GM19240 (cell line): ENCODE measurements at regions not wholly inside any gene's neighbourhood (a gene's known extent, or its start where the extent isn't known, plus 50 kb on each side); places are given as distances from the start of the nearest gene placed in this dataset.
"Not testable (repeated sequence)": the region's sequence is repeated elsewhere in the genome, so short reads cannot be mapped to it uniquely, and the experiment has no call there.

Experiments used
- DNase-seq: peaks from one replicate; pipeline ENCODE4 v3.0.0; 2011; ENCODE audit warnings: low spot score; ENCODE audit not compliant: insufficient read length

DNA sequence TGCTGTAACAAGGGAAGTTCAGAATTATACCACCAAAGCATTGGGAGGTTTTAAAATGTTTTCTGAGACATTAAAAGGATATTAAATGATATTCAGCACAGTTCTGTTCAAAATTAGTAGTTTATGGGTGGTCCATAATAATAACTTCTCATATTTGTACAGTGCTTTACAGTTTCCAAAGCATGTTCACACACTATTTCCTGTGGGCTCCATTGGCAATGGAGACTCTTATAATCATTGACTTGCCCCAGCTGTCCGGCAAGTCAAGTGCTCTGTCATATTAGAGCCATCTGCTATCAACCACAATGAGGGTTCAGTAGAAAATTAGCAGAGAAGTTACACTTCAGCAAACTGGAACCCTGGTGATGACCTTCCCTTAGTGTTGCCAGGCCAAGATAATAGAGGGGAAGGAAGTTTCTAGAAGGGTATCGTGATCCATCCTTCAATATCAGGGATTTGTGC is 526.6 kb upstream of the CCDC196 start:
- no peak for DNase-seq

DNA sequence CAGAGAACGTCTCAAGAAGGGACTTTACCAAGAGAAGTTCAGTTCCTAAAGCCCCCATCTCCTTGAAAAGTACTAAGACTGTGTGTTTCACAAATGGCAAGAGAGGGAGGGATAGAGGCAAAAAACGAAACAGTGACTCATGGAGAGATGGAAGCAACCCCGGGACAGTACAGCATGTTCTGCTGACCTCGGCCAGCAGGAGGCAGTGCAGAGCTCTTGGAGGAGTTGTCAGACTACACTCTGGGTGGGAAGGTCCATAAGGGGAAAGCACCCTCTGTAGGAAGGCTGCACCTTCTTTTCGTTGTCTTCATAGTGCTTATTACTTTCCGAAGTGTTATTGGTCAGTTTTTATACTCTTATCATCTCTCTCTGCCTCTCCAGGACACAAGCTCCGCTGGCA is 525.2 kb upstream of the CCDC196 start:
- DNase-seq = peak; percentile 19

DNA sequence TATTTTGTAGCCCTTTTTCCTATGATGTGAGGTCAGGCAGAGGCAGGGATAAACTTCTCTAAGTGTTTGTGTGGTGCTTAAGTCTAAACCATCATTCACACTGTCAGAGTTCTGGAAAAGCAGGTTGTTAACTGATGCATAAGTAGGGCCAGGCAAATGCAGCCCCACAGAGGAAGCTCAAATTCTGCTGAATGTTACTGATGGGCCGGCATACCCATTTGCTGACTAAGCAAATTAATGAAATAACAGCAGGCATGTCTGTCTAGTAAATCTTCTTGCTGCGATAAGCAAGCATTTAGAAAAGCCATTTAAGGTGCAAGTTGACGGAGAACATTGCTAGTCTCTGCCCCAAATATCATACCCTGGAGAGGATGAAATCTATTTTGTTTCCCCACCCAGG is 523.2 kb upstream of the CCDC196 start:
- DNase-seq = no peak

DNA sequence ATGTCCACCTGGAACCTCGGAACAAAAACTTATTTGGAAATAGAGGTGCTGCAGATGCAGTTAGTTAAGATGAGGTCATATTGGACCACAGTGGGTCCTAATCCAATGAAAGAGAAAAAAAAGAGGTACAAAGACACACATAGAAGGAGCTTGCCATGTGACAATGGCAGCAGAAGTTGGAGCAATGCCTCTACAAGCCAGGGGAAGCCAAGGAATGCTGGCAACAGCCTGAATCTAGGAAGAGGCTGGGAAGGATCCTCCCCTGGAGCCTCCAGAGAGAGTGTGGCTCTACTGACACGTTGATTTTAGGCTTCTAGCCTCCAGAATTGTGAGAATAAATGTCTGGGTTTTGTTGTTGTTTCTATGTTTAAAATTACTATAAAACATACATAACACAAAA is 521.8 kb upstream of the CCDC196 start:
- no peak for DNase-seq

DNA sequence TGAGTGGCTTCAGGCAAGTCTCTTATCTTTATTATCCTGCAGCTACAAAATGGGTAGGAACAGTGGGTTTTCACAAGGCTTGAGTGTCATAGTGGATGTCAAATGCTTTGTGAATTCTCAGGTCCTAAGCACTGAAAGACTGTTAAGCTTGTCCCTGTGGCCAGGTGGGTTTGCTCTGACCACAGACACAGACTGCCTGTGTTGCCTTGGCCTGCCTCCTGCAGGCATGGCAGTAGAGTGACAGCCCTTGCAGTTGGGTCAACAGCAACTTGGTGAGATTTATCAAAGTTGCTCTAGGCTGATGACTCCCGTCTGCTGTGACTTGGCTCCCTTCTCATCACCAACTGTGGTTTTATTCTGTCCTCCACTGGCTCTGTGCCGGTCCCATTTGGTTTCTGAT is 520.0 kb upstream of the CCDC196 start:
- no peak for DNase-seq

DNA sequence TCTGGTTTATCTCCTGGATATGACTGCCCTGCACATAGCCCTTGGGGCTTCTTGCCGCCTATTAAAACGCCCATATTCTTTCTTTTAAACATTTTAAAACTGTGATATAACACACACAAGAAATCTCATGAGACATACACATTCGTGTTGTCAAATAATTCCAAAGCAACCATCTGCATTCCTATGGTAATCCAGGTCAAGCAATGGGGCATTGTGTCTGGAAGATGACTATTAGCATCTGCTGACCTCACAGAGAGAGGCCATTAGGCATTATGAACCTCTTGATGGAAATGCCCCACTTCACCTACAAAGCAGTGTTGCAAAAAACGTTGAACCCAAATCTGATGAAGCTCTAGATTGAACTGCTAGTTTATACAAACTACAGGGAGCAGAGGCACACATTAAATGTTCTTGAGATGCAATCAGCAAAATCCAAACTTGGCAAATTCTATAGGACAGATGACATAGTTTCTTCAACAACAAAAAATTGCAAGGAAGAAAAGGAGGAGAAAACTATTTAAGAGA is 513.8 kb upstream of the CCDC196 start:
- no peak for DNase-seq

DNA sequence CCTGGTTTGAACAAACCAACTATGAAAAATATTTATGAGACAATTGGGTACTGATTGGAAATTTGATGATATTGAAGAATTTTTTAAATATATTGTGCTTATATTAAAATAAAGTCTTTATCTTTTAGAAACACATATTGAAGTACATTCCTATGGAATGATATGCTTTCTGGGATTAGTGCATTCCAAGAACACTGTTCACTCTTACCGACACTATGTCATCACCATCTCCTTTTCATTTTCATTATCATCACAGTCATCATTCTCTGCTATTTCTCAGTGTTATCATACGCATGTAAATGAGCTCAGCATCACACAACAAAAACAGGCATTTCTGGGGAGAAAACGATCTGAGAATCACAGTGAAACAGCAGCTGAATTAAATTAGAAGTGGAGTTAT is 513.3 kb upstream of the CCDC196 start:
- DNase-seq = no peak

DNA sequence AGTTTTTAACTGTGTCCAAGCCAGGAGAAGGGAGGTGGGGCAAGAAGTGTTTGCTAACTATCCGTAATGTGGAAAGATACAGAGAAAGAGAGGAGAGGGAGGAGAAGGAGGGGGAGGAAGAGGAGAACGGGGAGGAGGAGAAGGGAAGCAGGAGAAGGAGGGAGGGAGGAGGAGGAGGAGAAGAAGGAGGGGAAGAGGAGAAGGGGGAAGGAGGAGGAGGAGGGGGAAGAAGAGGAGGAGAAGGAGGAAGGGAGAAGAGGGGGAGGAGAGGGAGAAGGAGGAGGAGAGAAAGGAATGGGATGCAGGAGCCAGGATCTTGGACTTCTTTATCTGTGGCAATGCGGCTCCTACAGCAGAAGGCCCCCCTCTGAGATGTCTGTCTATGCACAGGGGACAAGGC is 510.3 kb upstream of the CCDC196 start:
- no peak for DNase-seq

DNA sequence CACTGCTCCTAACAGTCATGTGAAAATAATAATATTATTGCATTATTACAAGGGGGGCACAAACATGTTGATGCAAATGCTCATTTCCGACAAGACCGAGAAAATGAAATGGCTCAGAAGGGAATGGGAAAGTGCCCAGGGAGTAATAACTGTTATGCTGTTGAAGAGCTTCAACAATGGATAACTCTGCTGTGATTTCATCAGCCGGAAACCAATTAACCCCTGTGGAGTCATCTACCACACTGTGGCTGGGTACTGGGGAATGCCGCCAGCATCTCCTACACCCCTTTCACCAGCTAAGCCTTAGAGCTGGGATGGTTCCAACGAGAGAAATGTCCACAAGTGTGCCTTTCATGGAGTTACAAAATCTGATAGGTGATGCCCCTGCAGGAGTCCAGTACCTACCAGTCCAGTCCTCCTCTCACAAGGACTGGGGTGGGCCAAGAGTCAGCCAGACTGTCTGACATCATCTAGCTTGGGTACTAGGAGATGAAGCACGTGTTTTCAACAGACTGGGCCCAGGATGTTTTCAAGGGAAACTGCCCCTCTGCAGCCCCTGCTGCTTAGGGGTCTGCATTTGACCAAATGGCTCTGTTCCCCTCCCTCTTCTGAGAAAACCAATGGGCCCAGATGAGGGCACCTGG is 509.3 kb upstream of the CCDC196 start:
- DNase-seq = no peak

DNA sequence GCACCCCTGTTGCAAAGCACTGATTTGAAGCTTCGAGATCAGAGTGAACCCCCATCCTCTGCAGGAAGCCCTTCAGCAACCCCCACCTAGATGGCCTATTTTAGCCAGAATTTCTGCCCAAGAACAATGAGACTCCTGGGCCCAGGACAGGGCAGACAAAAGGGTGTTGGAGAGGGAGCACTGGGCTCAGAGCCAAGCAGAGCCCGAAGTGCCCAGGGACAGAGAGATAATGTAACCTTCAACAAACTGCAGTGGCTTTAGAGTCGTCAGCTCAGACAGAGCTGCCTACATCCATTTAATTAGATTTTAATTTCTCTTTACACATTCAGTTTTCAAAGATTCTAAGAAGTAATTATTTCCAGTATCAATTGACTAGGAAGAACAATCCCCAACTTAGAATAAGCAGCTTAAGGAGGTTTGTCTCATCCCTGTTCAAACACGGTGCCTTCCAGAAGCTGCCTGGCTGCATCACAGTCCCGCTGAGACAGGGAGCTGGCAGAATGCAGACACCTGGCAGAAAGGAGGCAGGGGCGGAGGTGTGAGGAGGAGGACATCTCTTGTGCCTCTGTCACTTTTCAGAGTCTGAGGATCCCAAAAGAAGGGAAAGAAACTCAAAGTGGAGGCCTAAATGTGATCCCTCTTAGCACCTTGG is 504.9 kb upstream of the CCDC196 start:
- no peak for DNase-seq

DNA sequence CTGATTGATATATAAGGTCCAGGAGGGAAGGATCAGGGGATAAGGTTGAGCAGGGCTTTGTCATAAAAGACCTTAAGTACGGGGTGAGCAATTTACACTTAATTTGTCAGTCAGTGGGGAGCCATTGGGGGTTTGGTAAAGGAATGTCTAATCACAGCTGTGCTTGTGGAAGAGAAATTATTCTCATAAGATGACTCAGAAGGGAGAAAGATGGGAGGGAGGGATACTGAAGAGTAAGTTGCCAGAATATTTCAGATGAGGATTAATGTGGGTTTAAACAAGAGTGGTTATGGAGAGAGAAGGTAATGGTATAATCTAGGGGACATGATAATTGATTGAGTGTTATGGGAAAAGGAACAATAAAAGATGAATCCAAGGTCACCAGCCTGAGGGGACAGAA is 500.1 kb upstream of the CCDC196 start:
- DNase-seq = no peak

DNA sequence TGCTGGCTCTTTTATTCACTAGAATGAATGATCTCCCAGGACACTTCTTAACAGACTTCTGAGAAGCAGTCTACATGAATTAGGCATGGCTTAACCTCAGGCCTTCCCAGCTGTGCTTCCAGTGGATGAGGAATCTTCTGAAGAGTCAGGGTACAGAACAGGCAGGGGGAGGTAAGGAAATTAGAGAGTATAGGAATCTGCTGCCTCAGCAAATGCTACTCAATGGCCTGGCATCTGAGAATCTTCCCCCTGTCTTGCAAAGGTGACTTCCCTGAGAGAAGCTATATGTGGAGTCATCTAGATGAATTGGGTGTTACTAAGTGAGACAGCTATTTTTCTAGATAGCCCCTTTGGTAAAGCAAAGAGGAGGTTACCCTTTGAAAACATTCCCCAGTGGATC is 496.2 kb upstream of the CCDC196 start:
- DNase-seq = no peak

DNA sequence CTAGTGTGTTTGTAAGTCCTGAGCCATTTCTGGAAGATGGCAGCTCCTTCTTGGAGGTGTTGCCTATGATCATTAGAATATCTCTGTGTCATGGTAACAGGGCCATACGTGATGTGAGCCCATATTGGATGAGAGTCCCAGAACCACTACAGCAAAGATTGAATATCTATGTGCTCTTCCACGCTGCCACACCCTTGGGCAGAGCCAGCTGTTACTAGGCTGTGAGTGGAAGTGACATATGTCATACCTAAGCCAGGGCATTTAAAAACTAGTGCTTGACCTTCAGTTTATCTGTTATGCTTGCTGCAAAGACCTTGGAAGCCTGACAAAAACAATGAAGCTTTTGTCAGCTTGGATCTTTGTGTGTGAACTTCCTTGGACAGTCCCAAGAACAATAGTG is 495.1 kb upstream of the CCDC196 start:
- DNase-seq = no peak

DNA sequence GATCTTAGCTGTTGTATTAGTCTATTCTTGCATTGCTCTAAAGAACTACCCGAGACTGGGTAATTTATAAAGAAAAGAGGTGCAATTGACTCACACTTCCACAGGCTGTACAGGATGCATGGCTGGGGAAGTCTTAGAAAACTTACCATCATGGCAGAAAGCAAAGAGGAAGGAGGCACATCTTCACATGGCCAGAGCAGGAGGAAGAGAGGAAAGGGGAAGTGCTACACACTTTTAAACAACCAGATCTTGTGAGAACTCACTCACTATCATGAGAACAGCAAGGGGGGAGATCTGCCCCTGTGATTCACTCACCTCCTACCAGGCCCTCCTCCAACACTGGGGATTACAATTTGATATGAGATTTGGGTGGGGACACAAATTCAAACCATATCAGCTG is 494.2 kb upstream of the CCDC196 start:
- DNase-seq = not testable (repeated sequence)

DNA sequence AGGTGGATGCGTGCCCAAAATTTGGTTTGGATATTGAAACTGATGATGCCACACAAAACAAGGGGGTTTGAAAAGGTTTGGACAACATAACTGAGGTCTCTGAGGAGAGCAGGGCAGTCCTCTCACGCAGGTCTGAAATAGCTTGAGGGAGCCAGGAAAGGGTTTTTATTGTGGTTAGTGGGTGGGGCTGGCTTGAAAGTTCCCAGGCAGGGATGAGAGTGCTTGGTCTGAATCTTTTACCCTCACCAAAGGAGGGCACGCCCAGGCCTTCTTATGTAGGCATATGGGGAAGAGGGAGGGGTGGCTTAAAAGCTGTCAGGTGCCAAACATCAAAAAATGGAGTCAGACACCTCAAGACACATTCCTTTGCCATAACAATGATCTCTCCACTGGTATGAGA is 493.1 kb upstream of the CCDC196 start:
- DNase-seq = no peak

DNA sequence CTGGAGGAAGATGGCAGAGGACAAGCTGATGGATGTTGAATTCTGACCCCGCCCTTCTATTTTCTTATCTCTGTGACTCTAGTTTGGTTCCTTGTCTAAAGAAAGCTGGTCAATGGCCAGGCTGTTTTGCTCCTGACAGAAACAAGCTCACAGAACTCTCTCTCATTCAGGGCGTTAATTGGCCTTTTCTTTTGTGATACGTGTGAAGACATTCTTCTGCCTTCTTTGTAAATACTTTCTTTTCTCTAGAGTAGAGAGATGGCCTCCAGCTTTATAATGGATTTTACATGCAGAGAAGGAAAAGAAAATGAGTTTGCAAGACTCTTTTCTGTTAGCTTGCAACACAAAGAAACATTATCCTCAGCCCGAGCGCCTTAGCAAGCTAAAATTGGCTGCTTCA is 492.2 kb upstream of the CCDC196 start:
- DNase-seq = no peak

DNA sequence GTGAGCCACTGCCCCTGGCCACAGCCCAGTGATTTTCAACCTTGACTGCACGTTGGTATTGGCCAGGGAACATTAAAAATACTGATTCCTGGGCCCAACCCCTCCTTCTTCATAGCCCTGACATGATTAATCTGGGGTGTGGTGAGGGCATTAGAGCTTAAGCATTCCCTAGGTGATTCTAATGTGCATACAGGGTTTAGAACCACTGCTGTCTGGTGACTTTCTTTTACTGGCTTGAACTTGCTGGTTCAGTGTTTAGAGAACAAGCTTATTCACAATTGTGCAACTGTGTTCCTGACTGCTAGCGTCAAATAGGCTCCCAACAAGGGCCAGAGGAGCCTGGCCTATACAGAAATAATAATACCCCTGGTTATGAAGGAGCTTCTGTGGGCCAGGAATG is 488.8 kb upstream of the CCDC196 start:
- DNase-seq = no peak

DNA sequence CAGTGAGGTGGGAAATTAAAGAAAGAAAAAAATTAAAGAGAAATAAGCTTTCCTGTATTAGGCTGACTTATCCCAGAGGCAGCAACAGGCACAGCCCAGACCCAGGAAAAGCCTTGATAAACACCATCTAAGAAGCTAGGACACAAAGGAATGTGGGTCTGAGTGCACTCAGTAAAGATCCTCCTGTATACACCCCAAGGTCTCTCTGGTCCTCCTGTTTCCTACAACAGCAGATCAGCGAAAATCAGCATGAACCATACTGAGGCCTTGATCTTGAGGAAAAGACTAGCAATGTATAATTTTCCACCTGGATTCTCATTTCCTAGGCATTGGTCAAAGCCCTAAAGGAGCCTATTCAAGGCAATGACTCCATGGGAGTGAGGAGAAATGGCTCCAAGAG is 486.3 kb upstream of the CCDC196 start:
- no peak for DNase-seq

DNA sequence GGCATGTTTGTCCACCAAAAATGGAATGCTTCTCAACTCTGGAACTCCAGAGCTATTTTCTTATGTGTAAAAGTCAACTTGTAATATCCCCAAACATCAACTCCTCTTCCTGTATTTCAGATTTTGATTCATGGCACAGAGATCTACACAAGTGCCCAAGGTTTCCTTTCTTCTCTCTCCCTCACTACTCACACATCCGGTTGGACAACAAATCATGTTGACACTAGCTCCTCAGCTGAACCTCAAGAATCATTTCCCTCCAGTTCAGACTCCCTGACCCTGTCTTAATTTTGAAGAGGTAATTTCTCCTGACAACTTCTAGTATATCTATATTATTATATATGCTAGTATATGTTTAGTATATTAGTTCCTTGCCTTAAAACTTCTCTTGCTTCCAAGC is 485.4 kb upstream of the CCDC196 start:
- DNase-seq = no peak

DNA sequence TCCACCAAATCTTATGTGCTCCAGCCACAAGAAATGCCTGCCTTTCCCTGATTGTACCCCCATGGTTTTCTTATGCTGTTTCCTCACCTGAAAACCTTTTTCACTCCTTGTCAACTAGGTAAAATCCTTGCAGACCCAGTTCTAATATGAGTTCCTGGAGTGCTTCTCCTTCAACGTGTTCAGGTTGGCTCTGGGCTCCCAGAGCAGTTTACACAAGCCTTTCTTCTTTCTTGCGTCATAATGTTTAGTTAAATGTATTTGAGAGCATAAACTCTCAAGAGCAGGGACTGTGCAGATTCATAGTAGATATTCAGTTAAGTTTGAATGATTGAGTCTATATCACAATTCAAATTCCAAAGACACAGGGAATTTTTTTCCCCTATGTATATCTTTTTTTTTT is 484.8 kb upstream of the CCDC196 start:
- DNase-seq = no peak

DNA sequence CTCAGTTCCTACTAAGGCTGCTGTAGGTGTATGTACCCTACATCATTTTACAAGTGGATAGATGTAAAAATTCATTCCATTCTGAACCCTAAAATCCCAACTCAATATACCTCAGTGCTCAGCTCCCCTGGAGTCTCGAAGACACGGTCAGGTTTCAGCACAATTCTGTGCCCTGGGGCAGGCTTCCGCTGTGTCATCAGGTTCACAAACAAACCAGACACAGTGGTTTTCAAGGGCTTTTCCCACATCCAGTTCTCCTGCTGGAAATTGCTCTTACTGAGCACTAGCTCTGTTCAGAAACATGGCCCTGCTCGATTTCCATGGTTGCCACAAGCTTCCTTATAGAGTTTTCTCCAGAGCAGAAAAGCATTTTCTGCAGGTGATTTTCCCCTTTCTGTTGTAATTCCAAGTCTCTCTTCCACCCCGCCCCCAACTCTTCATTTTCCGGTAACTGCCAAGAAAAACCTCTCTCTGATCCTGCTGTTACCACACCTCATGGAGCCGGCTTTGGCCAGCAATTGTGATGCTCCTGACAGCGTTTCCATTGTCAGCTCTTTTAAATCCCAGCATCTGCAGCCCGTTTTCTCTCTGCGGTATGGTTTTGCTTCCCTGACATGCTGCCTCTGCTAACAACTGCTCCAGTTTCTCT is 483.0 kb upstream of the CCDC196 start:
- no peak for DNase-seq

DNA sequence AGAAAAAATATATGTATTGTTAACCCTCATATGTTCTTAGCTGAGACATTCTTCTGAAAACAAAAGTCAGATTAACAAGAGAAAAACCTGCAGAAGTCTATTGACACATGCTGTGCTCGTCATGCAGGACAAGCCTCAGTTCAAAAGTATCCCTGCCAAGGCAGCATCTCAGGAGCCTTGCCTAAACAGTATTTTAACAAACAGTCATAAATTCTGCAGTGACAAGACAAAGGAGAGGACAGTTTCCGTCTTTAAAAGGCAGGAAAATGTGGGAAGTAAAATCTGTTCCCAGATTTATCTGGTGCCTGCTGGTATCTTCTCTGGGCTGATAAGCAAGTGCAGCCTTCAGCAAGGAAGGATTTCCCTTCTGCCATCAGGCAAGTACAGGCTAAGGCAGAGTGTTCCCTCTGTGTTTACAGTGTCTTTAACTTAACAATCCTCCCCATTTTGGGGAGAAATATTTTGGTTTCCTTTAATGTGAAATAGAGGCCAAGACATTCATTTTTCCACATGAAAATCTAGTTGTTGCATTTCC is 480.2 kb upstream of the CCDC196 start:
- no peak for DNase-seq
